NCI-H1092 treated with DMSO at 0.1 percent for 48 hours (cell line): ENCODE measurements at regions not wholly inside any gene's neighbourhood (a gene's known extent, or its start where the extent isn't known, plus 50 kb on each side); places are given as distances from the start of the nearest gene placed in this dataset.

ENCODE experiments used
- DNase-seq: peaks from one replicate; lab custom pipeline; 2025; lab: John Stamatoyannopoulos, UW

DNA sequence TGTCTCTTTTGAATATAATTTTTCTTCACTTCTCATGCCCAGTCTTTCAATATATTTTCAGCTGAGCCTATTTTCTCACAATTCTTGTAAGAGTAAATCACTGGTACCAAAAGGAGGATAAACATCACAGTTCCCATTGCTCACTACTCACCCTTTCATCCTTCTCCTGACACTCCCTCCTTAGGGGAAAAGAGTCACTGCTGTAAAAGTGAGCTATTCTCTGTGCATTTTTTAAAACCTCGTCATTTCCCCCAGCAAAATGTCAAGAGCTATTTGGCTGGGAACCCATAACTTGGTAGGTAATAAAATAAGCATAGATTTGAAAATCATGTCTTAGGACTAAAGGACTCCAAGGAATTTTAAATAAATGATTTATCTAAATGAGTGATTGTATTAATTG is 340.1 kb upstream of the GYPC start:
- no peak for DNase-seq

DNA sequence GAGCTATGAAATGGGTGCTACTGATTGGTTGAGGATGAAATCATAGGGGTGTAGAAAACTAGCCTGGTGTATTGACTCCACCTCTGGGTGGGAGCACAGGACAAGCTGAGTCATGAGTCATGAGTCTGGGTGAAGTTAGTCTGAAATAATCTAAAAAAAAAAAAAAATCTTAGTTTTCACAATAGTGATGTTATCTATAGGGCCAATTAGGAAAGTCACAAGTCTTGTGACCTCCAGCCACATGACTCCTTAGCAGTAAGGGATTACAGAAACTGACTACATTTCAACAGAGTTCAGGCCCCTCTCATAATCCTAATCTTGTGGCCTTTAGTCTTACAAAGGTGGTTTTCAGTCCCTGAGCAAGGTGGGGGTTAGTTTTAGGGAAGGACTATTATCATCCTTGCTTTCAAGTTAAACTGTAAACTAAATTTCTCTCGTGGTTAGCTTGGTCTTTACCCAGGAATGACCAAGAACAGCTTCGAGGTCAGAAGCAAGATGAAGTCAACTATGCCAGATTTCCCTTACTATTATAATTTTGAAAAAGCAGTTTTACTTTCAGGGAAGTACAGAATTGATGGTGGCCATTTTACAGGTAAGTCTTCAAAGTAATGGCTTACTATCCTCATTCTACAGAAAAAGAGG is 338.0 kb upstream of the GYPC start:
- no peak for DNase-seq

- no peak for DNase-seq
Observed at GRCh38 chr2:126322342-126322741, 333.6 kb upstream of the GYPC start.

DNA sequence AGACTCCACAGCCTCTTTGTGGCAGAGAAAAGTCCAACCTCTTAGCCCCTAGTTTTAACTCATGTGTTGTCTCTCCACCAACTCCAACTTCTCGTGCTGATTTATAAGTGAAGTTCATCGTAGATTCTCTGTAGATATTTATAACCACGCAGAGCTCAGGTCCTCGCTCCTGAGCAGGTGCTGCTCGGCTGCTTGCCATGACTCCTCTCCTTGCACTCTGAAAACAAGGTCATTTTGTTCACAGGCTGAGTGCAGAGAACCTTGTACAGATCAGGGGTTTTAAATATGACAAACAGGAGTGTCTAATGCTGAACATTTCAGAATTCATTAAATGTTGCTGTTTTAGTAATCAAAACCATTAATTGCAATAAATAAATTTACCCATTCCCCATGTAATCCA is 330.8 kb upstream of the GYPC start:
- DNase-seq = no peak

GRCh38 chr2:126329173-126329572 is 326.8 kb upstream of the GYPC start:
- DNase-seq = no peak

- DNase-seq = no peak
Observed at GRCh38 chr2:126342457-126342856, 313.5 kb upstream of the GYPC start.

GRCh38 chr2:126343136-126343535 is 312.8 kb upstream of the GYPC start:
- no peak for DNase-seq

DNA sequence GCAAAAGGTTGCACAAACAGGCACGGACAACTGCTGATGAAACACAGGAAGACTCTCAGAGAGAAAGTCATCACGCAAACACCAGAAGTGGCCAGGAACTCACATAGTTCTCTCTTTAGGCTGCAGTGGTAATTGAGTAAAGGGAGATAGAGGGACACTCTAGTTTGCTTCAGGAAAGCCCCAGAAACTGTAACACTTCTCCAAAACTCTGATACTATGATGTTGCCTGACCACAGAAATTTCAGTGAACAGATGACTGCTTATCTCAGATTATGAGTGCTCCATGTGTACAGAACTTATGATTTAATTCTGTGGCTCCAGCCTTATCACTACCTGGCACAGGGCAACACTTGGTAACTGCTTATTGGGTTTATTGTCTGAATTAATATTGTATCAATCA is 311.5 kb upstream of the GYPC start:
- no peak for DNase-seq

- DNase-seq = no peak
Observed at GRCh38 chr2:126345691-126346090, 310.3 kb upstream of the GYPC start.

- DNase-seq = no peak
Observed at GRCh38 chr2:126356631-126357030, 299.3 kb upstream of the GYPC start.

DNA sequence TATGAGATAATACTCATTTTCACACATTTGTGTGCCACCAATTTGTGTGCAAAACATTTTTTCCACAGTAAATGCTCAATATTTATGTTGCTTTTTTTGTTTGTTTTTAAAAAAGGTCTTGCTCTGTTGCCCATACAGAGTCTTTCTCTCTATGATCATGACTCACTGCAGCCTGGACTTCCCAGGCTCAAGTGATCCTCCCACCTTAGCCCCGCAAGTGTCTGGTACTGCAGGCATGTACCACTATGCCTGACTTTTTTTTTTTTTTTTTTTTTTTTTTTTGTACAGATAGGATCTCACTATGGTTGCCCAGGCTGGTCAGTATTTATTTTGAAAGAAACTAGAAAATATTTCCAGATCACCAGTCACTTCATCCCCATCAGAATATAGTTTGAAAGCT is 297.8 kb upstream of the GYPC start:
- no peak for DNase-seq

DNA sequence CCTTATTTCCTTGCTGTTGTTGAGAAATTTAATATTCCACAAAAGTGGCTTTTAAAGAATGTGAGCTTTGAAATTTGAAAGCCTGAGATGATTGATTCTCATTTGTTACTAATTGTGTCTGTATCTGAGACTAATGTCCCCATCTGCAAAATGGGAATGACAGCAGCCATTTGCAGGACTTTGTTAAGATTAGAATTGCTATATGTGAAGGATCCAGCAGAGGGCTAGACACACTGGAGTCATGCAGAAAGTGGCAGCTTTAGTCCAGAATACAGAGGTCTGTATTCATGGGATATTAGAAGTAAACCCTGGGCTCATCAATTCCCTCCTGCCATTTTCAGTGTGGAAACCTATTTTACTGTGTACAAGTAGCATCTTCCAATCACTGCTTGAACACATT is 296.5 kb upstream of the GYPC start:
- no peak for DNase-seq

DNA sequence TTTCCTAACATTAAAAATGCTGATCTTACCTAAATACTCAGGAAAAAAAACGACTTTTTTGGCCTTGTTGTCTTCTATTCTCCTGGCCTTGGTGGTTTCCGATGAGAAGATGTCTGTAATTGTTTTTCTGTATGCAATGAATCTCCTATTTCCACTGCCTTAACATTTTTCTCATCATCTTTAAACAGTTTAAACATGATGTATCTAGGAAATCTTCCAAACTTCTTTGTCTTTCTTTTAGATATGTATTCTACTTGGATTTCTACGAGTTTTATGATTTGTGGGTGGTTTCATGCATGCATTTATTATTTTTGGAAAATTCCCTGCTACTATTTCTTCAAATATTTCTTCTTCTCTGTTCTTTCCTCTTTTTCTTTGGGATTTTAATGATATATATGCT is 288.6 kb upstream of the GYPC start:
- no peak for DNase-seq

DNA sequence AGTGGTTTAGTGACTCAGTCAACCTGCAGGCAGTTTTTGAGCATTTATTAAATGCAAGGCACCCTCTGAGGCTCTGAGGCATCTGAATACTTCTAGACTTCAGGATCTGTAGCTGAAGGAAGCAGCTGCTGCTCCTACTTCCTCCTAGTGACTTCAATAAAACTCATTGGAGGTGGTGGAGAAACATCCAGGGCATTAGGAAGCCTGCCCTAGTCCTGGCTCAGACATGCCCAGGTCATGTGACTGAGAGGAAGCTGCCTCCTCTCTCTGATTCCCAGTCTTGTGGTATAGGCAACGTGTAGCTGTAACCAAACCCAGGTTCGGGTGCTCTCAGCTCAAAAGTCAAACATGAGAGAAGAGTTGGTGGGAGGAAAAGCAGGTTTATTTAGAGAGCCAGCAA is 287.2 kb upstream of the GYPC start:
- DNase-seq = no peak

GRCh38 chr2:126370201-126370600 is 285.8 kb upstream of the GYPC start:
- DNase-seq = no peak

- DNase-seq = no peak
Observed at GRCh38 chr2:126372406-126372805, 283.6 kb upstream of the GYPC start.

DNA sequence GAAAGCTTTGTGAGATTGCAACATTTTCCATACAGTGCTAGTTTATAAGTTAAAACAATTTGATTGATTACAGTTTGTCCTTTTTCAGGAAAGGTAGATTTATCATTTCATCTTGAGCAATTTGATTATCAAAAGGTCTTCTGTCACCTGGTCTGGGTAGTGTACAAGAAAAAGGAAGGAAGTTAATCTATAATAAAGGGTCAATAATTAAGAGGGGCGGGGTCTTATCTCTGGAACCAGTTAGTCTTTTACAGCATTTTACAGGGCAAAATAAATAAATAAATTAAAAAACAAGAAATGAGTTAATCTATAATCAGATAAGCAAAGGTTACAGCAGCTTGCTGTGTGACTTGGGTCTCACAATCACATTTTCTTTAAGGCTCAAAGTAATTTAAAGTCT is 277.8 kb upstream of the GYPC start:
- DNase-seq = no peak

- DNase-seq = no peak
Observed at GRCh38 chr2:126381091-126381490, 274.9 kb upstream of the GYPC start.

DNA sequence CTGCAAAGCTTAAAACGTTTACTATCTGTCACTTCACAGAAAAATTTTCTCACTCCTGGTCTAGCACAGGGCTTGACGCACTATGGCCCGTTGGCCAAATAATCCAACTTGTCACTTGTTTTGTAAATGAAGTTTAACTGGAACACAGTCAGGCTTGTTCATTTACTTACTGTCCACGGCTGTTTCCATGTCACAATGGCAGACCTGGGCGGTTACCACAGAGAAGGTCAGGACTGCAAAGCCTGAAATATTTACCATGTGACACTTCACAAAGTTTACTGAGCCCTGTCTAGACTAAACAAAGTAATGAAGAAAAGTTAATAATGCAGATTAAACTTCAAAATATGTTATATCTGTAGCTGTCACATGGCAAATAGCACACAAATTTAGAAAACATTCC is 273.0 kb upstream of the GYPC start:
- no peak for DNase-seq

DNA sequence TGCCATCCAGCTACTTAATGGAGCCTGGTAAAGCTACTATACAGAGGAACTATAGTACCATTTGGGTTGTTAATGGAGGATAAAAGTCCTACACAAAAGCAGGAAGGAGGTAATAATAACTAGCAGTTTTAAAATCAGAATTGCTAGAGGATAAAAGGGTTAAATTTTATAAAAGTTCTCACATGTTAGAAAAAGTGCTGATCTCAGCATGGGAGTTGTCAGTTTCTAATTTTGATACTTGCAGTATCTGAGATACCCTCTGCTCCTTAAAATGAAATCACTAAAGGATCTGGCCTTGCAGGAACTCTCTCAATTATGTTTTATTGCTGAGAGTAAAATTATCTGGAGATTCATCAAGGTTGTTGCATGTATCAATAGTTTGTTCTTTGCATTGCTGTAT is 272.2 kb upstream of the GYPC start:
- no peak for DNase-seq

GRCh38 chr2:126385441-126385840 is 270.5 kb upstream of the GYPC start:
- DNase-seq = no peak

DNA sequence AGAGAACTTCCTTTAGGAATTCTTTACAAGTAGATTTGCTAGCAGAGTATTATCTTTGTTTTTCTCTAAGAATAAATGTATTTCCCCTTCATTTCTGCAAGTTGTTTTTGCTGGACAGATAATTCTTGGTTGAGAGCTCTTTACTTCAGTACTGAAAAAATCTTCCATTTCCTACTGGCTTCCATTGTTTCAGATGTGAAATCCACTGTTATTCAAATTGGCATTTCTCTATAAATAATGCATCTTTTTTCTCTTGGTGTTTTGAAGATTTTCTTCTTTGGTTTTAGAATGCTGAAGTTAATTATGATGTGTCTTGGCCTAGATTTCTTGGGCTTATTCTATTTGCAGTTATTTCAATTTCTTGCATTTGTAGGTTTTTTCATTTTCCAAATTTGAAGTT is 270.0 kb upstream of the GYPC start:
- DNase-seq = no peak

DNA sequence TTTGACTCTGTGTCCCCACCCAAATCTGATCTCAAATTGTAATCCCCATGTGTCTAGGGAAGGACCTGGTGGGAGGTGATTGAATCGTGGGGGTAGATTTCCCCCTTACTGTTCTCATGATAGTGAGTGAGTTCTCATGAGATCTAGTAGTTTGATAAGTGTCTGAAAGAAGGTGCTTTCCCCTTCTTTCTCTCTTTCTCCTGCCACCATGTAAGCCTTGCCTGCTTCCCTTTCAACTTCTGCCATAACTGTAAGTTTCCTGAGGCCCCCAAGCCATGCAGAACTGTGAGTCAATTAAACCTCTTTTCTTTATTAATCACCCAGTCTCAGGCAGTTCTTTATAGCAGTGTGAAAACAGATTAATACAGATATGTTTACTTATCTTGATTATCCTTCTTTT is 266.5 kb upstream of the GYPC start:
- DNase-seq = no peak

GRCh38 chr2:126392889-126393288 is 263.1 kb upstream of the GYPC start:
- no peak for DNase-seq

GRCh38 chr2:126399001-126399400 is 257.0 kb upstream of the GYPC start:
- DNase-seq = no peak
